Keratinocyte (primary cell): ENCODE measurements at regions not wholly inside any gene's neighbourhood (a gene's known extent, or its start where the extent isn't known, plus 50 kb on each side); places are given as distances from the start of the nearest gene placed in this dataset.

Source experiments
- DNase-seq: peaks from one replicate; pipeline ENCODE4 v3.0.0-alpha.2; 2011; ENCODE audit warnings: low read depth, missing footprints, low spot score
- FAIRE-seq: peaks from 2 replicates; lab custom pipeline; 2011; peaks lifted over from hg19 to GRCh38; lab: Jason Lieb, UNC
- H2AFZ ChIP-seq: 2 replicates; pipeline ENCODE4 v1.6.0; 2012; ENCODE audit warnings: low read length, control low read depth, inconsistent platforms; ENCODE audit not compliant: control insufficient read depth
- H3K27ac ChIP-seq: 2 replicates; pipeline ENCODE4 v1.5.1; 2011; ENCODE audit warnings: low read length; ENCODE audit not compliant: control insufficient read depth, insufficient read depth
- H3K27me3 ChIP-seq: 3 replicates; pipeline ENCODE4 v1.6.0; 2011; ENCODE audit warnings: low read length; ENCODE audit not compliant: control insufficient read depth, insufficient read depth; ENCODE audit errors: extremely low read depth
- H3K36me3 ChIP-seq, 2 experiments: 2 replicates in 1 of 2; 3 replicates in 1 of 2; pipeline ENCODE4 v1.5.1; 2011; ENCODE audit warnings: low read length in 2 of 2, mild to moderate bottlenecking in 1 of 2; ENCODE audit not compliant: control insufficient read depth in 2 of 2, insufficient read depth in 2 of 2; ENCODE audit errors: extremely low read depth in 1 of 2
- H3K4me1 ChIP-seq: 3 replicates; pipeline ENCODE4 v1.5.1; 2011; ENCODE audit warnings: low read length; ENCODE audit not compliant: control insufficient read depth, insufficient read depth; ENCODE audit errors: extremely low read depth
- H3K4me2 ChIP-seq: 3 replicates; pipeline ENCODE4 v1.6.0; 2011; ENCODE audit warnings: low read depth, low read length; ENCODE audit not compliant: control insufficient read depth, insufficient read depth; ENCODE audit errors: extremely low read depth
- H3K4me3 ChIP-seq, 3 experiments: fragments of 200-600 bp in 1 of 3; sonication (generic) in 1 of 3; 2 replicates in 2 of 3; 3 replicates in 1 of 3; pipeline ENCODE4 v1.5.1; 2011 to 2016; ENCODE audit warnings: low read length in 3 of 3, mild to moderate bottlenecking in 3 of 3, control low read depth in 2 of 3, inconsistent platforms in 1 of 3, low read depth in 1 of 3, mixed read lengths in 1 of 3, mixed run types in 1 of 3, moderate library complexity in 1 of 3; ENCODE audit not compliant: control insufficient read depth in 2 of 3, insufficient read depth in 2 of 3; ENCODE audit errors: extremely low read depth in 1 of 3
- H3K79me2 ChIP-seq: 2 replicates; pipeline ENCODE4 v1.6.0; 2012; ENCODE audit warnings: low read length; ENCODE audit not compliant: control insufficient read depth, insufficient read depth
- H3K9ac ChIP-seq: 3 replicates; pipeline ENCODE4 v1.6.0; 2011; ENCODE audit warnings: low read length; ENCODE audit not compliant: control insufficient read depth, insufficient read depth; ENCODE audit errors: extremely low read depth
- H3K9me1 ChIP-seq: 3 replicates; pipeline ENCODE4 v1.6.0; 2011; ENCODE audit warnings: low read length; ENCODE audit not compliant: control insufficient read depth, insufficient read depth; ENCODE audit errors: extremely low read depth
- H3K9me3 ChIP-seq: 2 replicates; pipeline ENCODE4 v1.5.1; 2012; ENCODE audit warnings: low read depth, low read length; ENCODE audit not compliant: control insufficient read depth
- H4K20me1 ChIP-seq: 3 replicates; pipeline ENCODE4 v1.6.0; 2011; ENCODE audit warnings: low read length; ENCODE audit not compliant: control insufficient read depth, insufficient read depth; ENCODE audit errors: extremely low read depth
- CTCF ChIP-seq, 3 experiments: IDR thresholded peaks in 1 of 3; conservative IDR thresholded peaks in 1 of 3; optimal IDR thresholded peaks in 1 of 3; 2 replicates in 2 of 3; 3 replicates in 1 of 3; pipeline versions ENCODE3 to v1.5.1; 2011; ENCODE audit warnings: low read length in 3 of 3, mild to moderate bottlenecking in 3 of 3, moderate library complexity in 2 of 3, control low read depth in 1 of 3, inconsistent platforms in 1 of 3; ENCODE audit not compliant: insufficient read depth in 2 of 3; ENCODE audit errors: extremely low read depth in 1 of 3
- EZH2 ChIP-seq: IDR thresholded peaks from one replicate; pipeline ENCODE4 v1.6.1; 2012; ENCODE audit warnings: inconsistent platforms, mild to moderate bottlenecking, low read length, moderate library complexity
- dilution Hi-C: fragments of 300-500 bp; cut with MboI; formaldehyde crosslinking; loops from one replicate; pipeline ENCODE4 v1.7.0; 2020; ENCODE audit warnings: low sequenced_read_pairs; ENCODE audit not compliant: extremely low pct_ligation_motif_present

GRCh38 chr13:89454681-89455080 is 1783.5 kb downstream of the SLITRK5 start:
- H3K27me3 ChIP-seq, result no peaks in the 10 kb centered on the region
- FAIRE-seq, result no peak

GRCh38 chr13:89455225-89455624 is 1784.1 kb downstream of the SLITRK5 start:
- dilution Hi-C loops, result no loop called here
- Histone ChIP-seq H3K4me2 (peak overlapping the region; percentile 34), H3K79me2 (no peaks in the 10 kb centered on the region), H3K27me3 (no peaks in the 10 kb centered on the region), H3K9me3 (no peaks in the 10 kb centered on the region), H3K36me3 (no peaks in the 10 kb centered on the region), H3K4me1 (peaks cover 44% of the 10 kb centered on the region), H3K4me3 (peak overlapping the region in 1 of 3 experiments; percentile 40), H3K9me1 (no peaks in the 10 kb centered on the region), H3K9ac (peak overlapping the region; percentile 39), H4K20me1 (no peaks in the 10 kb centered on the region), H2AFZ (peak overlapping the region; percentile 15), H3K27ac (peak overlapping the region; percentile 86)
- DNase-seq (no peak), FAIRE-seq (no peak)
- TF ChIP-seq EZH2 (no peak), CTCF (optimal IDR thresholded peaks at IDR 0.05 in 1 of 3, IDR thresholded peaks at IDR 0.05 in 1 of 3, conservative IDR thresholded peaks at IDR 0.05 in 1 of 3; ENCODE audit: extremely low read depth in 1 of 3, insufficient read depth in 2 of 3, low read length in 3 of 3) (no peak)

More at GRCh38 chr13:89454681-89455080, 1783.5 kb downstream of the SLITRK5 start:
- H3K4me2 ChIP-seq, result peak overlapping the region; percentile 34
- H3K4me3 ChIP-seq, result peak overlapping the region in 1 of 3 experiments; percentile 40
- no peaks in the 10 kb centered on the region for H4K20me1 ChIP-seq
- no peak overlapping the region for H3K9ac ChIP-seq
- TF ChIP-seq CTCF (optimal IDR thresholded peaks at IDR 0.05 in 1 of 3, IDR thresholded peaks at IDR 0.05 in 1 of 3, conservative IDR thresholded peaks at IDR 0.05 in 1 of 3; ENCODE audit: extremely low read depth in 1 of 3, insufficient read depth in 2 of 3, low read length in 3 of 3) (no peak), EZH2 (no peak)
- no peaks in the 10 kb centered on the region for H3K79me2 ChIP-seq
- peaks cover 44% of the 10 kb centered on the region for H3K4me1 ChIP-seq
- no peak for DNase-seq
- H3K9me1 ChIP-seq, result no peaks in the 10 kb centered on the region
- peak overlapping the region; percentile 86 for H3K27ac ChIP-seq
- dilution Hi-C loops, result no loop called here
- no peaks in the 10 kb centered on the region for H3K9me3 ChIP-seq
- H3K36me3 ChIP-seq, result no peaks in the 10 kb centered on the region
- no peak overlapping the region for H2AFZ ChIP-seq
